CD4-positive, alpha-beta T cell treated with Interleukin-21 for 1 hour (primary cell): ENCODE measurements at regions not wholly inside any gene's neighbourhood (a gene's known extent, or its start where the extent isn't known, plus 50 kb on each side); places are given as distances from the start of the nearest gene placed in this dataset.

Experiments used
- DNase-seq: peaks from one replicate; pipeline ENCODE4 v3.0.0-alpha.2; 2020

- DNase-seq, result no peak
Observed at GRCh38 chr9:115373000-115373709, 255.2 kb upstream of the TNC start.

- no peak for DNase-seq
Observed at GRCh38 chr9:115373710-115374045, 255.7 kb upstream of the TNC start.

DNA sequence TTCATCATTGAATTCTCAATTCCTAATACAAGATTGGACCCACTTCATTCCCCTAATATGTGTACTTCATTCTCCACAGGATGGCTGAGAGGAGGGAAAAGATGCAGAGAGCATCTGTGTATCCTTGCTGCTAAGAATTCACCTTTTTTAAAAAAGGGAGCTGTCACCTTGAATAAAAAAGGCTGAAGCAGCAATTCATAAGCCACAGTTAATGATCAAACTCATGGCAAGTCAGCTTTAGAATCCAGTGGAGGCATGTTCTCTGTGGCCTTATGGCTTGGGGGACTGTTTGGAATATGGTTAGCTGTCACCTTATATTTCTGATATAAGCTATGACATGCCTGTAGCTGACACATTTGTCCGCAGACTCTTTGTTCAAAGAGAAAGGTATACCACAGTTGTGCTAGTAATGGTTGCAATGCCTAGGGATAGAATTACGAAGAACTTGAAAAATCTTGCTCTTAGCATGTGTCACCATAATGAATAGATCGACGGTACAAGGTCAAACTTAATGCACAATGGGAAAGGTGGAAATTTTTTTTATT lies 256.8 kb upstream of the TNC start:
- DNase-seq, result no peak

DNA sequence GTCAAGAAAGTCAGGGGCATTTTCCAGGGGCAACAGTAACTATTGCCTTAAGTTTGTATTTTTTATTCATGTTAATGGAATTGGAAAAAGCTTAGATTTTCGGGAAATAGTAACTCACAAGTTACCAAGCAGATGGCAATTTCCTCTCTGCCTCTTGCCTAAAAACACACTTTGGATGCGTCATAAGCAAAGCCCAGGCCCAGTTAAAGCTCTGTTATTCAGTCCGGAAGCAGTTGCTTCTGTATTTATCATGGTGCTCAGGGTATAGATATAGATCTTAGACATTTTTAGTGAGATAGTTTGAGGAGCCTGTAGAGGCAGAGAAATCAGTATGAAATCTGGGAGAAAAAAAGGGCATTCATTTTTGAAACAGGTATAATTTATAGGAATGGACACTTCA lies 260.3 kb upstream of the TNC start:
- DNase-seq, result no peak

DNA sequence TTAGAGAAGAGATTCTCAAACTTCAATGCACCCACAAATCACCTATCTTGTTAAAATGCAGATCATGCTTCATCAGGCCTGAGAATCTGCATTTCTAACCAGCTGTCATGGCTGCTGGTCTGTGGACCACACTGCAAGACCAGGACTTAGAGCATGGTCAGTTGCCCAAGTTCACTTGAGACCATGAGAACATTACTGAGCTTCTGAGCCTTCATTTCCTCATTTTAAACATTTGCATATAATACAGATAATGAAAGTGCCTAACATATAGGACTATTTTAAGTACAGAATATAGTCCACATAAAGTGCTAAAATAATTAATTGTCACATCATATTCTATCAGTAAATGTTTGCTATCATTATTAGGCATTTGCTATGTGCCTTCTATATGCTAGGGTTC lies 260.8 kb upstream of the TNC start:
- no peak for DNase-seq

DNA sequence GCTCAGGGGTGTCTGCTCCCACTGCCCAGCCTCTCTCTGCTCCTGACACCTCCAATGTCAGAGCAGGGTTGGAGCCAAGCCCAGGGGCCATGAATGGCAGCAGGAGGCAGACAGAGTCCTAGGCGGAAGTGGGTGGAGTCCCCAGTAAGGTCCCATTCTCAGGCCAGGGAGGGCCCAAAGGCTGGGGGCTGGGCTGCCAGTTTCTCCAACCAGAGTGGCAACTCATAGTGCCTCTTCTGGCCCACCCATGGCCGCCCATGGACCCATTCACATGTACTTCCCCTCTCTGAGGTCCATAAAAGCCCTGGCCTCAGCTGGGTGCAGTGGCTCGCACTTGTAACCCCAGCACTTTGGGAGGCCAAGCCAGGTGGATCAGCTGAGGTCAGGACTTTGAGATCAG lies 261.8 kb upstream of the TNC start:
- DNase-seq, result no peak

GRCh38 chr9:115382865-115383264 lies 264.9 kb upstream of the TNC start:
- DNase-seq, result no peak

GRCh38 chr9:115385383-115386122 lies 267.6 kb upstream of the TNC start:
- DNase-seq, result no peak

DNA sequence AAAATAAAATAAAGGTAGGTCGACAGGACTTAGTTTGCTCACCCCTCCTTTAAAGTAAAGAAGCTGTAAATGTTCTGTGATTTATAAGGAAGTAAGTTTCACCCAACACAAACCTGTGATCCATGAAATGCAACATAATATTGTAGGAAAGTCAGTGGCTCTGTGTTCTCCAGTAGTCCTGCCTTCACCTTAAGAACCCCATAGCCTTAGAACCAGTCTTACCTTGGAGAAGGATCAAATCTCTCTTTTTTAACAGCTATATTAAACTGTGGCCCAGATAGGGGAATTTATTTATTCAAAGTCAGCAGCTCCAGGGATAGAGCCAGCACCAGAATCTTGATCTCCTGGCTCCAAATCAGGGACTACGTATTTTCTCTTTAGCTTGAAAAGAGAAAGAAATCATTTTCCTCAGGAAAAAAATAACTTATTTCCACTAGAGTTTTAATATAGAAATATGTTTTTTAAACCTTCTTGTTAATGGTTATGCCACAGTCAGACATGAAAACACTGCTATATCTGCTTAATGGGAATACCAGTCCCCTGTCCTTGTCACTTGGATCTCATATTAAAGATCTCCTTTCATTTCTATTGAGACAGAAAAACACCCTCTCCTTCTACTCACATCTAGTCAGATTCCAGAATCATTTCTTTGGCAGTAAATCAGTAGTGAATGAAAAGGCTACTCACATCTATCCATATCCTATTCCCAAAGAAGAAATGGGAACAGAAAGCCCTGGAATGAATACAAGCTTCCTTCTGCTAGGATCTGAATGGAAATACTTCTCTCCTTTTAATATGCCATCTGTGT lies 269.2 kb upstream of the TNC start:
- no peak for DNase-seq

GRCh38 chr9:115391168-115391825 lies 273.3 kb upstream of the TNC start:
- no peak for DNase-seq

DNA sequence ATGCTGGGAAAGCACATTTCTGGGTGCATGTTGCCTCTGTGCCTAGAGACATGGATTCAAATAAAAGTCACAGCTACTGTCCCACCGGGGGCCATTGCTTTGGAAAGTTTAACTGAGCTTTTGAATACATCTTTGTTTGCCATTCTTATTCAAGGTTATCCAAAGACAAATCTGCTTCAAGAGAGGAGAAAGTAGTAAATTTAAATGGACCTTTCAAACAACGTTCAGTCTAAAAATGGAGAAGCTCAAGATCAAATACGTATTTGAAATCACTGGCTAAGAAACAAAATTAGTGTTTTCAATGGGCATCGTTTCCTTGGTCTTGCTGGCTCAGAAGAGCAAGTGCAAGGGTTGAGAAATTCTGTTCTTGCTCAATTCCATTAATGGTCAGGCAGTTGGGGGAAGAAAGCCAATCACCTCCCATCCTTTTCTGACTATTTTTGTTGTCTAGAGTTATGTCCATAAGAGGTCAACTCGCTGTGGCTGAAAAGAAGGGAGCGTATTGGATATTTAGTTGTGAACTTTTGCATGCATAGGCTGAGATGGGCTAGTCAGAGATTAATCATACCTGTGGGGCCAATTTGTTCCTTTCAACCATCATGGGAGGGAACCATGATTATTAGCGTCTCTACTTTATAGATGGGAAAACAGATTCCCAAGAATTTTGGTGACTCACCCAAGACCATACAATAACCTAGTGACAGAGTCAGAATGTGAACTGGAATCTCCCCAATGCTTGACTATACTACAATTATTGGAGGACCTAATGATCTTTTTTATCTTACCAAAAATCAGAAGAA lies 276.2 kb upstream of the TNC start:
- DNase-seq, result no peak

- DNase-seq, result no peak
Observed at GRCh38 chr9:115395511-115396021, 277.6 kb upstream of the TNC start.

DNA sequence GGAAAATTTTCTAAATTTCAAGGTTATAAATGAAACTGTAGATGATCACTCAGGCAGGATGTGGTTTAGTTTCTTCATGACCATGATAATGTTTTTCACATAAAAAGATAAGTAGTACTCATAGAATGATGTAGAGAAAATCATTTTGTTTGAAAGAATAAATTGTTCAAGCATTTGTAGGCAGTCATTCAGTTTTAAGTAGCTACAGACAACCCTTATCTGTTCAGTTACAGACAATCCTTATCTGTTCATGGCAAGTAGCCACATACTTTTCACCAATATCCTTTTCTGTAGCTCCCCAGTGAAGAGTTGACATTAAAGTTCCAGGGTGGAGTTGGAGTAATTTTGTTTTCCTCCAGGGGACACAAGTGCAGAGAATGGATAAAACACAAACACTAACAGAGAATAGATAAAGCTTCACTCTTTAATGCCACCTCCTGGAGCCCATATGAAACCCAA lies 278.1 kb upstream of the TNC start:
- DNase-seq, result no peak

DNA sequence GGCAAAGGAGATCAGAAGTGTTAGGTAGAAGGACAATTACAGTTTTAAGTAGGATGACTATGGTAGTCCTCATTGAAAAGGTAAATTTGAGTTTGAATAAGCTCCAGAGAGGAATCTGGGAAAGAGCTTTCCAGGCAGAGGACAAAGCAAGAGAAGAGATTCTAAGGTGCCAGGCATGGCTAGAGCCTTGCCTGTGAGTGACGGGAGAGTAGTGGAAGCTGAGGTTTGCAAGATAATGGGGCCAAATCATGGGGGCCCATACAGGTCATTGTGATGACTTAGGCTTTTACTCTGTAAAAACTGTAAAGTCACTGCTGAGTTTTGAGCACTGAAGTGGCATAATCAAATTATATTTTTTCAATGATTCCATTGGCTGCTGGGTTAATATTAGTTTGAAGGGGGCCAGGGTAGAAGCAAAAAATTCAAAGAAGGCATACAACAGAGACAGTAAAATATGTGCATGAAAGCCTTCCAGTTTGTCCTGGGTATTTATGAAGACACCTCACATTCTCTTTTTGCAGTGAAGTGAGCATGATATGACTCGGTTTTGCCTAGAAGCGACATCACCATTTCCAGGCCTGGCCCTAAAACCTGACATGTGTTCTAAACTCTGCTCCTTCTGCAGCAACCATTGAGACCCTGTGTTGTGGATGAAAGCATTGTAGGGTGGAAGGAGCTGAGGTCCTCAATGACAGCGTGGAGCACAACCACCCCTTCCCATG lies 279.8 kb upstream of the TNC start:
- no peak for DNase-seq

- DNase-seq, result no peak
Observed at GRCh38 chr9:115398313-115398650, 280.3 kb upstream of the TNC start.

GRCh38 chr9:115398996-115399395 lies 281.0 kb upstream of the TNC start:
- DNase-seq, result no peak

DNA sequence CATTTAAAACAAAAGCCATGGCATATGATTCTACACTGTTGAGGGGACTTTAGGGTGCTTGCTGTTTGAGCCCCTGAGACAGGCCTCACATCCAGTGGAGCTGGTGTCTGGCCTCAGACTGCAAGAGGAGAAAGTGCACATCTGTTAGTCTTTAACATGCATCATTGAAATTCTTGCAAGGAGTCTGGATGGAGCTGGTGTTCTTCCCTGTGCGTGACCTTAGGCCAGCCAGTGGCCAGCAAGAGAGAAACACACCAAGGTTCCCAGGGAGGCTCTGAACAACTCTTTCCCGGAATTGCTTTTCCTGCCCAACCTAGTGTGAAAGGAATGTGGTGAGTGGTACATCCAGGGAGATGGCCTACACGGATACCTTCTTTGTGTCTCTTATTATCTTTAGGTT lies 282.8 kb upstream of the TNC start:
- no peak for DNase-seq

- no peak for DNase-seq
Observed at GRCh38 chr9:115401756-115402327, 283.9 kb upstream of the TNC start.

- DNase-seq, result no peak
Observed at GRCh38 chr9:115403753-115404152, 285.8 kb upstream of the TNC start.

- DNase-seq, result no peak
Observed at GRCh38 chr9:115404311-115404710, 286.4 kb upstream of the TNC start.

DNA sequence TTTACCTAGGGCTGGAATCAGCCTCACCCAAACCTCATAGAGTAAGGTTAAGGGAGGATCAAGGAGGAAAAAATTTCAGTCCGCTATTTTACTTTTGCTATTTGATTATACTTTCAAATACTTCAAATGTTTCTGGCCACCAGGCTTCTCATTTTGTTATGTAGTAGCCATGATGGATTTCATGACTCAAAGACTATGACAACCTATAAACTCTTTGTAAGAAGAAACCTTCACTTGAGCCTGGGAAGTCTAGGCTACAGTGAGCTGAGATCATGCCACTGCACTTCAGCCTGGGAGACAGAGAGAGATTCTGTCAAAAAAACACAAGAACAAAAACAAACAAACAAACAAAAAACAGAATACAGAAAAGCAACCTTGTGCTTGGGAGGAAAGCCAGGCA lies 293.6 kb upstream of the TNC start:
- no peak for DNase-seq
